HUES48 (cell line): ENCODE measurements at regions not wholly inside any gene's neighbourhood (a gene's known extent, or its start where the extent isn't known, plus 50 kb on each side); places are given as distances from the start of the nearest gene placed in this dataset.

Experiments used
- H3K27ac ChIP-seq: one replicate; pipeline ENCODE4 v1.7.0; 2013; ENCODE audit warnings: low read depth, low read length, inconsistent platforms
- H3K27me3 ChIP-seq: 2 replicates; pipeline ENCODE4 v1.6.1; 2013; ENCODE audit warnings: mild to moderate bottlenecking, low read length; ENCODE audit not compliant: control insufficient read depth, insufficient read depth
- H3K36me3 ChIP-seq: 2 replicates; pipeline ENCODE4 v1.6.1; 2013; ENCODE audit warnings: low read length; ENCODE audit not compliant: control insufficient read depth, insufficient read depth
- H3K4me1 ChIP-seq: 2 replicates; pipeline ENCODE4 v1.6.1; 2013; ENCODE audit warnings: mild to moderate bottlenecking, low read length; ENCODE audit not compliant: control insufficient read depth, insufficient read depth
- H3K4me3 ChIP-seq: 2 replicates; pipeline ENCODE4 v1.5.1; 2013; ENCODE audit warnings: mild to moderate bottlenecking, low read depth, low read length
- H3K9ac ChIP-seq: 2 replicates; pipeline ENCODE4 v1.6.1; 2013; ENCODE audit warnings: mild to moderate bottlenecking, low read depth, low read length, moderate library complexity
- H3K9me3 ChIP-seq: 2 replicates; pipeline ENCODE4 v1.6.1; 2013; ENCODE audit warnings: low read length; ENCODE audit not compliant: control insufficient read depth, insufficient read depth

GRCh38 chr18:61274416-61274960, 58.7 kb upstream of the CDH20 start:
- Histone ChIP-seq H3K4me1 (peaks cover 18% of the 10 kb centered on the region), H3K9ac (no peak overlapping the region), H3K4me3 (no peak overlapping the region), H3K36me3 (no peaks in the 10 kb centered on the region), H3K9me3 (no peaks in the 10 kb centered on the region), H3K27ac (peak overlapping the region; percentile 61), H3K27me3 (peaks cover 12% of the 10 kb centered on the region)

DNA sequence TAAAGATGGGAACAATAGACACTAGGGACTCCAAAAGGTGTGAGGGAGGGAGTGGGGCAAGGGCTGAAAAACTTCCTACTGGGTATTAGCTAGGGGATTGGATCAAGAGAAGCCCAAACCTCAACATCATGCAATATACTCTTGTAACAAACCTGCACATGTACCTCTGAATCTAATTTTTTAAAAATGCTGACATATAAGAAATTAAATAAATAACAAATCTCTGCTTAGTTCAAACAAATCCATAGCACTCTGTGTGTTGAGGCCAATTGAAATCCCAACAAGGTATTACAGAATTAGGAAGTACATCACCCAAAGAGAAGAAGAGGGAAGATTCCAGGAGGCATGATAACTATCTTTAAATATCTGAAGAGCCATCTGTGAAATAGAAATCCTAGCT, 55.4 kb upstream of the CDH20 start:
- H3K4me3 ChIP-seq, result no peak overlapping the region
- H3K9ac ChIP-seq, result no peak overlapping the region

DNA sequence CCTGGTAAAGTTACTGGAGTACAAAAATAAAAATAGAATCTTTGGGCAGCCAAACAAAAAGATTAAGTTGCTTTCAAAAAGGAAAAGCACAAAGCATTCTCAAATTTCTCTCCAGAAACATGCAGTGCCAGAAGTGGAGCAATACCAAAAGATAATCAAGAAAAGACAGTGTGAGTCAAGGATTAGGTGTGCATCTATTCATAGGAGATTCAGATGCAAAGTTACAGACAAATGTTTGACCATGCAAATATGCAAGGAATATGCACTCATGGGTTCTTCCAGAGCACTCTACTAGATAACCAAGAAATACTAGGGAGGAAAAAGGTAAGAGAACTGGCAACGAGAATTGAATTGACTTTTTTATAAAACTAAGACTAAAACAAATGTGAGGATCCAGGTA, 51.8 kb upstream of the CDH20 start:
- peaks cover 6% of the 10 kb centered on the region; the same call in 1 of the 2 replicates for H3K4me1 ChIP-seq
- peaks cover 5% of the 10 kb centered on the region; the same call in 1 of the 2 replicates for H3K9me3 ChIP-seq
- no peak overlapping the region for H3K27ac ChIP-seq
- H3K9ac ChIP-seq, result no peak overlapping the region
- H3K36me3 ChIP-seq, result no peaks in the 10 kb centered on the region
- no peaks in the 10 kb centered on the region for H3K27me3 ChIP-seq
- no peak overlapping the region for H3K4me3 ChIP-seq

More for the DNA sequence above, 55.4 kb upstream of the CDH20 start:
- Histone ChIP-seq H3K27ac (no peak overlapping the region), H3K36me3 (no peaks in the 10 kb centered on the region), H3K4me1 (peaks cover 17% of the 10 kb centered on the region), H3K27me3 (peaks cover 9% of the 10 kb centered on the region), H3K9me3 (peaks cover 5% of the 10 kb centered on the region; the same call in 1 of the 2 replicates)

DNA sequence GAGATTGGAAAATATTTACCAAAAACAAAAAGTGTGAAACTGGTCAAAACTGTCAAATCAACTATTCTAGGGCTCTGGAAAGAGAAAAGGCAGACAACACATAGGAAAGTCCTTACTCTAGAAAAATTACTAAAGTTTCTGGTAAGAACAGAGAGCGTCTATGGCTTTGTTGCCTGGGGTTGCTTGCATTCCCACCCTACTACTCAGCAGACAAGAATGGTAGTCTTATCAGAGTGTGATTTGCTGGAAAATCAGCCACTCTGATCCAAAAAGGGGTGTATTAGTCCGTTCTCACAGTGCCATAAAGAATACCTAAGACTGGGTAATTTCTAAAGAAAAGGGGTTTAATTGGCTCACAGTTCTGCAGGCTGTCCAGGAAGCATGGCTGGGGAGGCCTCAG, 50.3 kb upstream of the CDH20 start:
- Histone ChIP-seq H3K4me3 (no peak overlapping the region), H3K4me1 (peaks cover 7% of the 10 kb centered on the region; the same call in 1 of the 2 replicates), H3K27ac (no peak overlapping the region), H3K9me3 (peaks cover 5% of the 10 kb centered on the region; the same call in 1 of the 2 replicates), H3K27me3 (no peaks in the 10 kb centered on the region), H3K9ac (no peak overlapping the region), H3K36me3 (no peaks in the 10 kb centered on the region)
